ENCODE measurements at regions not wholly inside any gene's neighbourhood (a gene's known extent, or its start where the extent isn't known, plus 50 kb on each side); places are given as distances from the start of the nearest gene placed in this dataset.

GRCh38 chr16:8110572-8111514 lies 479.5 kb downstream of the TMEM114 start:
- no peaks in the 10 kb centered on the region for H3K4me1 Mint-ChIP-seq (ENCODE audit: low read depth)
- TF ChIP-seq CTCF (IDR thresholded peaks at IDR 0.05) = no peak
- H3K36me3 Mint-ChIP-seq (ENCODE audit: low read depth) = no peaks in the 10 kb centered on the region
- ATAC-seq (ENCODE audit: poor library complexity) (no peak), DNase-seq (no peak)
- H3K27me3 Mint-ChIP-seq = no peaks in the 10 kb centered on the region
- no peaks in the 10 kb centered on the region for H3K27me3 ChIP-seq (ENCODE audit: control insufficient read depth in 1 of 2, insufficient read depth in 2 of 2, low read length in 2 of 2)
- no peaks in the 10 kb centered on the region for H3K4me1 ChIP-seq (ENCODE audit: insufficient read depth, low read length)
- H3K9me3 Mint-ChIP-seq = peaks cover 8% of the 10 kb centered on the region
- H3K4me3 ChIP-seq (ENCODE audit: low read length) = no peak overlapping the region
- H3K4me3 Mint-ChIP-seq = no peak overlapping the region
- H3K27ac ChIP-seq (ENCODE audit: low read depth in 1 of 2, low read length in 2 of 2) = no peak overlapping the region
- H3K9me3 ChIP-seq (ENCODE audit: control insufficient read depth in 1 of 2, insufficient read depth in 1 of 2, low read length in 2 of 2) = peaks cover 0 to 25% of the 10 kb centered on the region in 2 experiments
- intact Hi-C loops (cut with DNase I, micrococcal nuclease) = no loop called here
- ChIA-PET POLR2A (no interaction called here), CTCF (no interaction called here)
- H3K36me3 ChIP-seq (ENCODE audit: insufficient read depth, low read length) = no peaks in the 10 kb centered on the region
- H3K27ac Mint-ChIP-seq = no peak overlapping the region

GRCh38 chr16:8109510-8110369 lies 480.6 kb downstream of the TMEM114 start:
- no peaks in the 10 kb centered on the region for H3K27me3 ChIP-seq (ENCODE audit: control insufficient read depth in 1 of 2, insufficient read depth in 2 of 2, low read length in 2 of 2)
- Mint-ChIP-seq H3K27ac (no peak overlapping the region), H3K4me3 (no peak overlapping the region), H3K4me1 (ENCODE audit: low read depth) (no peaks in the 10 kb centered on the region), H3K9me3 (peaks cover 8% of the 10 kb centered on the region), H3K36me3 (ENCODE audit: low read depth) (no peaks in the 10 kb centered on the region), H3K27me3 (no peaks in the 10 kb centered on the region)
- no peaks in the 10 kb centered on the region for H3K4me1 ChIP-seq (ENCODE audit: insufficient read depth, low read length)
- peaks cover 0 to 20% of the 10 kb centered on the region in 2 experiments for H3K9me3 ChIP-seq (ENCODE audit: control insufficient read depth in 1 of 2, insufficient read depth in 1 of 2, low read length in 2 of 2)
- no peak for ATAC-seq (ENCODE audit: poor library complexity)
- H3K27ac ChIP-seq (ENCODE audit: low read depth in 1 of 2, low read length in 2 of 2) = no peak overlapping the region
- POLR2A ChIA-PET = no interaction called here
- CTCF ChIA-PET = no interaction called here
- DNase-seq = no peak
- intact Hi-C loops (cut with DNase I, micrococcal nuclease) = no loop called here
- no peak overlapping the region for H3K4me3 ChIP-seq (ENCODE audit: low read length)
- no peaks in the 10 kb centered on the region for H3K36me3 ChIP-seq (ENCODE audit: insufficient read depth, low read length)
- no peak for TF ChIP-seq CTCF (IDR thresholded peaks at IDR 0.05)

GRCh38 chr16:8108991-8109509 lies 481.3 kb downstream of the TMEM114 start:
- H3K36me3 Mint-ChIP-seq (ENCODE audit: low read depth) = no peaks in the 10 kb centered on the region
- no peak overlapping the region for H3K27ac Mint-ChIP-seq
- no peaks in the 10 kb centered on the region for H3K27me3 Mint-ChIP-seq
- TF ChIP-seq CTCF (IDR thresholded peaks at IDR 0.05) = no peak
- no peak overlapping the region for H3K27ac ChIP-seq (ENCODE audit: low read depth in 1 of 2, low read length in 2 of 2)
- DNase-seq (no peak), ATAC-seq (ENCODE audit: poor library complexity) (no peak)
- H3K27me3 ChIP-seq (ENCODE audit: control insufficient read depth in 1 of 2, insufficient read depth in 2 of 2, low read length in 2 of 2) = no peaks in the 10 kb centered on the region
- peaks cover 8% of the 10 kb centered on the region for H3K9me3 Mint-ChIP-seq
- intact Hi-C loops (cut with DNase I, micrococcal nuclease) = no loop called here
- no peaks in the 10 kb centered on the region for H3K4me1 ChIP-seq (ENCODE audit: insufficient read depth, low read length)
- H3K36me3 ChIP-seq (ENCODE audit: insufficient read depth, low read length) = no peaks in the 10 kb centered on the region
- CTCF ChIA-PET = no interaction called here
- H3K4me3 ChIP-seq (ENCODE audit: low read length) = no peak overlapping the region
- no peak overlapping the region for H3K4me3 Mint-ChIP-seq
- H3K4me1 Mint-ChIP-seq (ENCODE audit: low read depth) = no peaks in the 10 kb centered on the region
- H3K9me3 ChIP-seq (ENCODE audit: control insufficient read depth in 1 of 2, insufficient read depth in 1 of 2, low read length in 2 of 2) = peaks cover 0 to 14% of the 10 kb centered on the region in 2 experiments
- POLR2A ChIA-PET = no interaction called here

Data from CD4-positive, alpha-beta T cell (primary cell).